NCI-H2196 (cell line): ENCODE measurements at regions not wholly inside any gene's neighbourhood (a gene's known extent, or its start where the extent isn't known, plus 50 kb on each side); places are given as distances from the start of the nearest gene placed in this dataset.
A peak's percentile ranks its signal among the peaks of the same experiment; 100 is the strongest.
"Not testable (repeated sequence)": the region's sequence is repeated elsewhere in the genome, so short reads cannot be mapped to it uniquely, and the experiment has no call there.

Experiments used
- DNase-seq: peaks from one replicate; lab custom pipeline; 2025; ENCODE audit not compliant: unreplicated experiment; lab: John Stamatoyannopoulos, UW

DNA sequence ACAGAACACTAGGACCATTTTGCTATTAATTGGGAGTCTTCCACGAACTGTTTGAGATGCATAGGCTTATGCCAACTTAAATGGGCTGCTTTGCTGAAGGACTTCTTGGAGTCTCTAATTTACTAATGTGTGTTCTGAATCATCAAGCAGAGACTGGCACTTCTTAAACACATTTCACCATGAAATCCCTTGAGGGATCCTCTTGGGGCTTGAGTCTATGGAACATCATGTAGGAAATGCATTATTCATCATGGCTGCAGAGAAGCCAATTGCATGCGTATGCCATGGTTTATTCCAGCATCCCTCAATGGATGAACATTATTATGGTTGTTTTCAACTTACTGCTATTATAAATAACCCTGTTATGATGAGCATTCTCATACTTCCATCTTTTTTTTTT is 73.4 kb downstream of the FGD2 start:
- no peak for DNase-seq

GRCh38 chr6:37081042-37081607 is 75.7 kb downstream of the FGD2 start:
- no peak for DNase-seq

- no peak for DNase-seq
Measured at GRCh38 chr6:37082390-37083130, 77.1 kb downstream of the FGD2 start.

- DNase-seq: peak; percentile 66
Measured at GRCh38 chr6:37083243-37084138, 78.0 kb downstream of the FGD2 start.

DNA sequence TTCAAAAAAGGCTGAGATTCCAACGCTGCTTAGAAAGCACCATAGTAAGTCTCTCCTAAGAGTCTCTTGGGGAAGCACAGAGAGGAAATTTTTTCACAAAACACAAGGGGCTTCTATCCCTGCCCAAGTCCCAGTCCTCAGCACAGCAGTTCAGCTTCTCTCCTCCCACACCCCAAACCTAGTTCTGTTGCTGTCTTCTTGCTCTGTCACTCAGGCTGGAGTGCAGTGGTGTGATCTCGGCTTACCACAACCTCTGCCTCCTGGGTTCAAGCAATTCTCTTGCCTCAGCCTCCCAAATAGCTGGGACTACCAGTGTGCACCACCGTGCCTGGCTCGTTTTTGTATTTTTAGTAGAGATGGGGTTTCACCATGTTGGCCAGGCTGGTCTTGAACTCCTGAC is 79.2 kb downstream of the FGD2 start:
- DNase-seq: not testable (repeated sequence)

GRCh38 chr6:37085198-37085597 is 79.7 kb downstream of the FGD2 start:
- no peak for DNase-seq

GRCh38 chr6:37088897-37089296 is 81.1 kb upstream of the PIM1 start:
- no peak for DNase-seq

DNA sequence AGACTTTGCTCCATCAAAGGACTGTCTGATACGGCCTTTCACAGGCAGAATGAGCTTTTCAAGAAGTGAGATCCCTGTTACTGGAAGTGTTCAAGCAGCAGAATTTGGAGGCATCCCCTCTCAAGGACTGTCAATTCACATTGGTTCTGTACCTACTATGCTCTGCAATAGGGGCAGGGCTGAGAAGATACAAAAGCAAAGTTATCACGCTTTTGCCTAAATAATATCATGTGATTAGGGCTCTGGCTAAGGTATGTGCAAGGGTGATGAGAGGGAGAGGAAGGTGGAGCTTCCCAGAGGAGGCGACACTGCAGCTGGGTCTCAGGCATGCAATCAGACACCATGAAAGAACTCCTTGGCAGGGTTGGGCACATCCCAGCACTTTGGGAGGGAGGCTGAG is 80.2 kb upstream of the PIM1 start:
- DNase-seq: no peak

GRCh38 chr6:37091104-37091503 is 78.8 kb upstream of the PIM1 start:
- not testable (repeated sequence) for DNase-seq

- DNase-seq: not testable (repeated sequence)
Measured at GRCh38 chr6:37091586-37091985, 78.4 kb upstream of the PIM1 start.

- DNase-seq: peak; percentile 17
Measured at GRCh38 chr6:37092923-37093727, 76.8 kb upstream of the PIM1 start.

DNA sequence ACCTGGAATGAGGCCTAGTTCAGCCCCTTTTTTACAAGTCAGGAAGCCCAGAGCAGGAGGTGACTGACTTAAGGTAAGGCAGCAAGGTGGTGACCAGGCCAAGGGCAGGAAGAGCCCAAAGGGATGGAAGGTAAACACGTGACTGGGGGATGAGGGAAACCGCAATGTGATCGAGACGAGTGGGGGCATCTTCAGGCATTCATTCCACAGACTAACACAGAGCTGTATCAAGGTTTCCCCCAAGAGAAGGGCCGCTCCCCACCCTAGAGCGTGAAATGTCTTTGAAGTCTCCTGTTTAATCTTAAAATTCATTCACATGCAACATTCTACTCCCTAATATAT is 76.3 kb upstream of the PIM1 start:
- DNase-seq: no peak

DNA sequence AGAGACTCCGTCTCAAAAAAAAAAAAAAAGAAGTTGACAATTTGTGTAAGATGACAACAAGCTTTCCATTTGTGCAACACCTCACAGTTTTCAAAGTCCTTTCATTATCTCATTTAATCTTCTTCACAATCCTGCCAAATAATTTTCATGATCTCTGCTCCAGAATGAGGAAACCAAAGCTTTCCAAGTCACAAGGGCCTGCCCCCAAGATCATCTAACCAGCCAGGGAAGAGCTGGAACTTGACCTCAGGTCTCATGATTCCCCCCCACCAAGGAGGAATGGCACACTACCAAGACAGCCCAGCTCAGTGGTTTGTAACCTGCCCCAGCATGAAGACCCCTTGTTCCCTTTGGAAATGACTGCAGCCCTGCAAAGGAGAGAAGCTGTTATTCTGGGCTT is 74.0 kb upstream of the PIM1 start:
- no peak for DNase-seq

DNA sequence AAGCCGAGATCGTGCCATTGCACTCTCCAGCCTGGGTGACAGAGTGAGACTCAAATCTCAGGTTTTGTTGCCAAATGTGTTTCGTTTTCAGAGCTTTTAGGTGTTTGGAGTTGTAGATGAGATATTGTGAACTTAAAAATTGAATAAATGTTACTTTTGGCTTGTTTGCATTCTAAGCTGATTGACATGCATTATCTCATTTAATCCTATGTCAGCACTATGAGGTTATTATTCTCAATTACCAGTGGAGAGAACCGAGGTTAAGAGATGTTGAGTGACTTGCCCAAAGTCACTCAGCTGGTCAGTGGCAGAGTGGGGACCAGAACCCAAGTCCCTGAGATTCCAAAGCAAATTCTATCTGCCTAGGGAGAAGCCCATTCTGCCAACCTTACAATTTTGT is 72.6 kb upstream of the PIM1 start:
- DNase-seq: no peak

DNA sequence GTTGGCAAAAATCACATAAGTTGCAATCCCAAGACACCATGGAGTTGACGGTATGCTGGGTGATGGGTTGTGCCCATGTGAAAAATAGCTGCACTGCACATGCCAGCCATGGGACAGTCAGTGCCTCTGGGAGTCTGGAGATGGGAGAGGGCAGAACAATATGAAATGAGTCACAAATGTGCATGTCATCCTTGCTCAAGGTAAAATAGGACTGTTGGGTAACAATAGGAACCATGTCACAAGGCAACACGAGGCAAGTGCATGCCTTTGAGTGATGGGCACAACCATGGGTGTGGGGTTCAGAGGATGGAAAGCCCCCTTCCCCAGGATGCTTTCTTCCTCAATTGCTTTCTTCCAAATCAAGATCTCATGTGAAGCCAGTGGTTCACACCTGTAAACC is 70.5 kb upstream of the PIM1 start:
- no peak for DNase-seq

DNA sequence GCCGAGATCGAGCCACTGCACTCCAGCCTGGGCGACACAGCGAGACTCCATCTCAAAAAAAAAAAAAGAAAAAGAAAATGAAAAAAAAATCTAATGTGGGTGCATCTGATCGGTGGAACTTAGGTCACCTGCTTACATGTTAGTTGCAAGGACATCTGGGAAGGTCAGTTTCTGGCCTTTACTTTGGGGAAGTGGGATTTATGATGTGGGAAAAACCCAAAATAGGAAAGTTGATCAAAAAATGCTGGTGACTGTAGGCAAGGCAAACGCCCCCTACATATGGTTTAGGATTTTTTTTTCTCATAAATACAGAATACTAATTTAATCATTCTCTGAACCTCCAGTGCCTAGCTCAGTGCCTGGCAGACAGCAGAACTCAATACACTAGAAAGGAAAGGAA is 69.2 kb upstream of the PIM1 start:
- no peak for DNase-seq

- DNase-seq: no peak
Measured at GRCh38 chr6:37101991-37102298, 68.0 kb upstream of the PIM1 start.

GRCh38 chr6:37102299-37103168 is 67.4 kb upstream of the PIM1 start:
- DNase-seq: peak; percentile 95

DNA sequence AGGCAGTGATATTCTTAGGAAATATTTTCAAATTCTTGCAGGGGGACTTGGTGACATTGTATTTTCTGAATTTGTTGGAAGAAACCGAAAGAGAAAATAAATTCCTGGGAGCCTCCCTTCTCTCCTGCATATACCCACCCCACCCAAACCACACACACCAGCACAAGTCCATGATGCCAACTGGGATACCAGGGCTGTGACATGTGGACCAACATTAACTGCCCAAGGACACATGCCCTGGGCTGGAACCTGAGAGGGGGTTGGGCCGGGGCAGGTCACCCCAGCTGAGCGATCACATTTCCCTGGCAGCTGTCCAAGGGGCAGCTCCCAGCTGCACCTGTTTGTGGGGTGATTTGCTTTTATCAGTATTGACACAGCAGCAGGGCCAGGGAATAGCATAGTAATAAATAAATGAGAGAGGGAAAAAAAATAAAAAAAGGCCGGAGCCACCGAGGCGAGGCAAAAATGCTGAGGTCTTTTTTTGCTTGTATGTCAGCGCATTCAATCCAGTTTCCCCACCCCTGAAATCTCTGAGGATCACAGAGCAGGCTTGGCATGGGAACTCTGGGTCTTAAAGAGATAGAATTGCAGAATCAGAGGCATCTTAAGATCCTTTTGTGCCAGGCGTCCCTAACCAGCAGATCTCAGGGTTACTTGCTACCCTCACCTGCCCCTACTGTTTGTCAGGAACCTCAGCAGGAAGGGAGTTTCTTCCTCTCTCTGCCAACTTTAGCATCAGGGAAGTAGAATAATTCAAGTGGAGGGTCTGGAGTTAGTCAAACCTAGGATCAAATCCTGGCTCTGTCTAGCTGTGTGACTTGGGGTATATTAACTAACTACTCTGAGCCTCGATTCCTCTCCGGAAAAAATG is 66.5 kb upstream of the PIM1 start:
- peak; percentile 82 for DNase-seq

DNA sequence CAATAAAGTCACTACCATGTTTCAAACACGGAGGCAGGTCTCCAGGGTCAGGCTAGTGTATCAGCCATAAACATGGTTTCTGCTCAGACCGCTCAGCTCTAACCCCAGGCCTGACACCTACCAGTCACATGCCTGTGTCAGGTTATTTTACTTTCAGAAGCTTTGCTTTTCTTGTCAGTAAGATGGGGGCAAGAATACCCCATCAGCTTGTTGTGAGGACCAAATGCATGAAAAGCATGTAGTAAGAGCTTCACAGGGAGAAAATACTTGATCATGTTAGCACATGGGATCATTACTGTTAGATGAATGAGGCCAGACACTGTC is 65.2 kb upstream of the PIM1 start:
- DNase-seq: no peak
